HEK293 (cell line): ENCODE measurements at regions not wholly inside any gene's neighbourhood (a gene's known extent, or its start where the extent isn't known, plus 50 kb on each side); places are given as distances from the start of the nearest gene placed in this dataset.
A peak's percentile ranks its signal among the peaks of the same experiment; 100 is the strongest.

Source experiments
- HOXD13 ChIP-seq: sonication (generic); formaldehyde crosslinking; IDR thresholded peaks from 2 replicates; pipeline ENCODE4 v1.8.0; 2022; ENCODE audit warnings: missing genetic modification reagents, borderline replicate concordance
- KLF16 ChIP-seq: fragments of 450-650 bp; formaldehyde crosslinking; IDR thresholded peaks from 2 replicates; pipeline ENCODE4 v1.5.1; 2017; ENCODE audit warnings: missing biosample characterization, missing genetic modification characterization
- SCRT2 ChIP-seq: fragments of 450-650 bp; formaldehyde crosslinking; IDR thresholded peaks from 2 replicates; pipeline ENCODE4 v1.5.1; 2016; ENCODE audit warnings: missing biosample characterization, missing genetic modification characterization
- TCF7L2 ChIP-seq: IDR thresholded peaks from 2 replicates; pipeline ENCODE4 v1.6.1; 2011; ENCODE audit warnings: low read depth, mild to moderate bottlenecking, inconsistent platforms, low read length, moderate library complexity, borderline replicate concordance
- ZNF24 ChIP-seq: fragments of 450-650 bp; formaldehyde crosslinking; IDR thresholded peaks from 2 replicates; pipeline ENCODE4 v1.5.1; 2016; ENCODE audit warnings: missing biosample characterization, missing genetic modification characterization
- ZNF341 ChIP-seq: fragments of 450-650 bp; formaldehyde crosslinking; IDR thresholded peaks from 2 replicates; pipeline ENCODE4; 2016; ENCODE audit warnings: low read depth, missing biosample characterization, missing genetic modification characterization
- ZNF350 ChIP-seq: fragments of 450-650 bp; formaldehyde crosslinking; IDR thresholded peaks from 2 replicates; pipeline ENCODE4 v1.5.0; 2017; ENCODE audit warnings: missing biosample characterization, mild to moderate bottlenecking, missing genetic modification characterization
- ZNF548 ChIP-seq: fragments of 450-650 bp; formaldehyde crosslinking; IDR thresholded peaks from 2 replicates; pipeline ENCODE4 v1.5.1; 2016; ENCODE audit warnings: missing biosample characterization, missing genetic modification characterization
- ZNF785 ChIP-seq: fragments of 450-650 bp; formaldehyde crosslinking; IDR thresholded peaks from 2 replicates; pipeline ENCODE4 v1.5.1; 2016; ENCODE audit warnings: missing biosample characterization, missing genetic modification characterization
- TF ChIP-seq, protein P1 (sequence below): fragments of 450-650 bp; formaldehyde crosslinking; IDR thresholded peaks from 2 replicates; pipeline ENCODE4; 2016; ENCODE audit warnings: missing biosample characterization, missing genetic modification characterization
- TF ChIP-seq, protein P2 (sequence below): fragments of 450-650 bp; formaldehyde crosslinking; IDR thresholded peaks from 2 replicates; pipeline ENCODE4 v1.5.1; 2017; ENCODE audit warnings: missing biosample characterization, missing genetic modification characterization
- TF ChIP-seq, protein P3 (sequence below): fragments of 450-650 bp; formaldehyde crosslinking; IDR thresholded peaks from 2 replicates; pipeline ENCODE4 v1.5.1; 2016; ENCODE audit warnings: missing biosample characterization, missing genetic modification characterization
- TF ChIP-seq, protein P4 (sequence below): fragments of 450-650 bp; formaldehyde crosslinking; IDR thresholded peaks from 2 replicates; pipeline ENCODE4 v1.5.1; 2016; ENCODE audit warnings: missing biosample characterization, missing genetic modification characterization
- TF ChIP-seq, protein P5 (sequence below): fragments of 450-650 bp; formaldehyde crosslinking; IDR thresholded peaks from 2 replicates; pipeline ENCODE4 v1.5.1; 2017; ENCODE audit warnings: missing biosample characterization, missing genetic modification characterization
- TF ChIP-seq, protein P6 (sequence below): fragments of 450-650 bp; formaldehyde crosslinking; IDR thresholded peaks from 2 replicates; pipeline ENCODE4 v1.5.1; 2016; ENCODE audit warnings: missing biosample characterization, missing genetic modification characterization
- TF ChIP-seq, protein P7 (sequence below): fragments of 450-650 bp; formaldehyde crosslinking; IDR thresholded peaks from 2 replicates; pipeline ENCODE4 v1.5.1; 2016; ENCODE audit warnings: missing biosample characterization, missing genetic modification characterization

DNA sequence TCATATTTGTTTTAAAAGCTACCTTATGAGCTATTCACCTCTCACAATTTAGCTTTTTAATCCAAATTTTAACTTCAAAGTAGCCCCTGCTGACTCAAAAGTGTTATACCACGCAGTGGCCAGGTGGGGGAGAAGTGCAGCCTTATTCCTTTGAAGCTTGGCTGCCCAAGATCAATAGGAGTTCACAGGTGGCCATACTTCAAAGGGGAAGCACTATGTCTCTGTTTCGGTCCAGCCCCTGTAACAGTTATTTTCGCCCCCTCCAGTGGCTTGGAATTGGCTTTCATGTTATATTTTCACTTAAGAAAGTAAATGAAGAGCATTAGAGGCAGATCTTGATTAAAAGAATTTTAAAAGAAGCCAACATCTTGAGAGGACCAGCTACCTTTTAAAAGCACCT, 608.4 kb downstream of the EPHA7 start (continued):
- TF ChIP-seq ZNF548 (tag by site-specific recombination) (no peak), KLF16 (no peak), SCRT2 (tag by site-specific recombination) (peak; percentile 85), HOXD13 (CRISPR knock-in tag) (no peak), ZNF24 (tag by site-specific recombination) (no peak), ZNF341 (tag by site-specific recombination) (no peak), ZNF785 (tag by site-specific recombination) (no peak), ZNF350 (tag by site-specific recombination) (no peak), TCF7L2 (peak; percentile 90)
- TF ChIP-seq, protein P1, sequence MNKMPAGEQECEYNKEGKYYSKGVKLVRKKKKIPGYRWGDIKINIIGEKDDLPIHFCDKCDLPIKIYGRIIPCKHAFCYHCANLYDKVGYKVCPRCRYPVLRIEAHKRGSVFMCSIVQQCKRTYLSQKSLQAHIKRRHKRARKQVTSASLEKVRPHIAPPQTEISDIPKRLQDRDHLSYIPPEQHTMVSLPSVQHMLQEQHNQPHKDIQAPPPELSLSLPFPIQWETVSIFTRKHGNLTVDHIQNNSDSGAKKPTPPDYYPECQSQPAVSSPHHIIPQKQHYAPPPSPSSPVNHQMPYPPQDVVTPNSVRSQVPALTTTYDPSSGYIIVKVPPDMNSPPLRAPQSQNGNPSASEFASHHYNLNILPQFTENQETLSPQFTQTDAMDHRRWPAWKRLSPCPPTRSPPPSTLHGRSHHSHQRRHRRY (tag by site-specific recombination), result no peak
- TF ChIP-seq, protein P2, sequence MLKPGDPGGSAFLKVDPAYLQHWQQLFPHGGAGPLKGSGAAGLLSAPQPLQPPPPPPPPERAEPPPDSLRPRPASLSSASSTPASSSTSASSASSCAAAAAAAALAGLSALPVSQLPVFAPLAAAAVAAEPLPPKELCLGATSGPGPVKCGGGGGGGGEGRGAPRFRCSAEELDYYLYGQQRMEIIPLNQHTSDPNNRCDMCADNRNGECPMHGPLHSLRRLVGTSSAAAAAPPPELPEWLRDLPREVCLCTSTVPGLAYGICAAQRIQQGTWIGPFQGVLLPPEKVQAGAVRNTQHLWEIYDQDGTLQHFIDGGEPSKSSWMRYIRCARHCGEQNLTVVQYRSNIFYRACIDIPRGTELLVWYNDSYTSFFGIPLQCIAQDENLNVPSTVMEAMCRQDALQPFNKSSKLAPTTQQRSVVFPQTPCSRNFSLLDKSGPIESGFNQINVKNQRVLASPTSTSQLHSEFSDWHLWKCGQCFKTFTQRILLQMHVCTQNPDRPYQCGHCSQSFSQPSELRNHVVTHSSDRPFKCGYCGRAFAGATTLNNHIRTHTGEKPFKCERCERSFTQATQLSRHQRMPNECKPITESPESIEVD (tag by site-specific recombination), result no peak
- TF ChIP-seq, protein P3, sequence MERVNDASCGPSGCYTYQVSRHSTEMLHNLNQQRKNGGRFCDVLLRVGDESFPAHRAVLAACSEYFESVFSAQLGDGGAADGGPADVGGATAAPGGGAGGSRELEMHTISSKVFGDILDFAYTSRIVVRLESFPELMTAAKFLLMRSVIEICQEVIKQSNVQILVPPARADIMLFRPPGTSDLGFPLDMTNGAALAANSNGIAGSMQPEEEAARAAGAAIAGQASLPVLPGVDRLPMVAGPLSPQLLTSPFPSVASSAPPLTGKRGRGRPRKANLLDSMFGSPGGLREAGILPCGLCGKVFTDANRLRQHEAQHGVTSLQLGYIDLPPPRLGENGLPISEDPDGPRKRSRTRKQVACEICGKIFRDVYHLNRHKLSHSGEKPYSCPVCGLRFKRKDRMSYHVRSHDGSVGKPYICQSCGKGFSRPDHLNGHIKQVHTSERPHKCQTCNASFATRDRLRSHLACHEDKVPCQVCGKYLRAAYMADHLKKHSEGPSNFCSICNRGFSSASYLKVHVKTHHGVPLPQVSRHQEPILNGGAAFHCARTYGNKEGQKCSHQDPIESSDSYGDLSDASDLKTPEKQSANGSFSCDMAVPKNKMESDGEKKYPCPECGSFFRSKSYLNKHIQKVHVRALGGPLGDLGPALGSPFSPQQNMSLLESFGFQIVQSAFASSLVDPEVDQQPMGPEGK, result no peak
- TF ChIP-seq, protein P4, sequence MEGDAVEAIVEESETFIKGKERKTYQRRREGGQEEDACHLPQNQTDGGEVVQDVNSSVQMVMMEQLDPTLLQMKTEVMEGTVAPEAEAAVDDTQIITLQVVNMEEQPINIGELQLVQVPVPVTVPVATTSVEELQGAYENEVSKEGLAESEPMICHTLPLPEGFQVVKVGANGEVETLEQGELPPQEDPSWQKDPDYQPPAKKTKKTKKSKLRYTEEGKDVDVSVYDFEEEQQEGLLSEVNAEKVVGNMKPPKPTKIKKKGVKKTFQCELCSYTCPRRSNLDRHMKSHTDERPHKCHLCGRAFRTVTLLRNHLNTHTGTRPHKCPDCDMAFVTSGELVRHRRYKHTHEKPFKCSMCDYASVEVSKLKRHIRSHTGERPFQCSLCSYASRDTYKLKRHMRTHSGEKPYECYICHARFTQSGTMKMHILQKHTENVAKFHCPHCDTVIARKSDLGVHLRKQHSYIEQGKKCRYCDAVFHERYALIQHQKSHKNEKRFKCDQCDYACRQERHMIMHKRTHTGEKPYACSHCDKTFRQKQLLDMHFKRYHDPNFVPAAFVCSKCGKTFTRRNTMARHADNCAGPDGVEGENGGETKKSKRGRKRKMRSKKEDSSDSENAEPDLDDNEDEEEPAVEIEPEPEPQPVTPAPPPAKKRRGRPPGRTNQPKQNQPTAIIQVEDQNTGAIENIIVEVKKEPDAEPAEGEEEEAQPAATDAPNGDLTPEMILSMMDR (tag by site-specific recombination), result 0 out of 2 replicates have a peak, but pooled peaks have one; percentile 19
- TF ChIP-seq, protein P5, sequence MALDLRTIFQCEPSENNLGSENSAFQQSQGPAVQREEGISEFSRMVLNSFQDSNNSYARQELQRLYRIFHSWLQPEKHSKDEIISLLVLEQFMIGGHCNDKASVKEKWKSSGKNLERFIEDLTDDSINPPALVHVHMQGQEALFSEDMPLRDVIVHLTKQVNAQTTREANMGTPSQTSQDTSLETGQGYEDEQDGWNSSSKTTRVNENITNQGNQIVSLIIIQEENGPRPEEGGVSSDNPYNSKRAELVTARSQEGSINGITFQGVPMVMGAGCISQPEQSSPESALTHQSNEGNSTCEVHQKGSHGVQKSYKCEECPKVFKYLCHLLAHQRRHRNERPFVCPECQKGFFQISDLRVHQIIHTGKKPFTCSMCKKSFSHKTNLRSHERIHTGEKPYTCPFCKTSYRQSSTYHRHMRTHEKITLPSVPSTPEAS (tag by site-specific recombination), result no peak
- TF ChIP-seq, protein P6, sequence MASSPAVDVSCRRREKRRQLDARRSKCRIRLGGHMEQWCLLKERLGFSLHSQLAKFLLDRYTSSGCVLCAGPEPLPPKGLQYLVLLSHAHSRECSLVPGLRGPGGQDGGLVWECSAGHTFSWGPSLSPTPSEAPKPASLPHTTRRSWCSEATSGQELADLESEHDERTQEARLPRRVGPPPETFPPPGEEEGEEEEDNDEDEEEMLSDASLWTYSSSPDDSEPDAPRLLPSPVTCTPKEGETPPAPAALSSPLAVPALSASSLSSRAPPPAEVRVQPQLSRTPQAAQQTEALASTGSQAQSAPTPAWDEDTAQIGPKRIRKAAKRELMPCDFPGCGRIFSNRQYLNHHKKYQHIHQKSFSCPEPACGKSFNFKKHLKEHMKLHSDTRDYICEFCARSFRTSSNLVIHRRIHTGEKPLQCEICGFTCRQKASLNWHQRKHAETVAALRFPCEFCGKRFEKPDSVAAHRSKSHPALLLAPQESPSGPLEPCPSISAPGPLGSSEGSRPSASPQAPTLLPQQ (tag by site-specific recombination), result no peak
- TF ChIP-seq, protein P7, sequence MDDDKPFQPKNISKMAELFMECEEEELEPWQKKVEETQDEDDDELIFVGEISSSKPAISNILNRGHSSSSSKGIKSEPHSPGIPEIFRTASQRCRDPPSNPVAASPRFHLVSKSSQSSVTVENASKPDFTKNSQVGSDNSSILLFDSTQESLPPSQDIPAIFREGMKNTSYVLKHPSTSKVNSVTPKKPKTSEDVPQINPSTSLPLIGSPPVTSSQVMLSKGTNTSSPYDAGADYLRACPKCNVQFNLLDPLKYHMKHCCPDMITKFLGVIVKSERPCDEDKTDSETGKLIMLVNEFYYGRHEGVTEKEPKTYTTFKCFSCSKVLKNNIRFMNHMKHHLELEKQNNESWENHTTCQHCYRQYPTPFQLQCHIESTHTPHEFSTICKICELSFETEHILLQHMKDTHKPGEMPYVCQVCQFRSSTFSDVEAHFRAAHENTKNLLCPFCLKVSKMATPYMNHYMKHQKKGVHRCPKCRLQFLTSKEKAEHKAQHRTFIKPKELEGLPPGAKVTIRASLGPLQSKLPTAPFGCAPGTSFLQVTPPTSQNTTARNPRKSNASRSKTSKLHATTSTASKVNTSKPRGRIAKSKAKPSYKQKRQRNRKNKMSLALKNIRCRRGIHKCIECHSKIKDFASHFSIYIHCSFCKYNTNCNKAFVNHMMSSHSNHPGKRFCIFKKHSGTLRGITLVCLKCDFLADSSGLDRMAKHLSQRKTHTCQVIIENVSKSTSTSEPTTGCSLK (tag by site-specific recombination), result no peak
- TF ChIP-seq, all 188 proteins: peak for 5
